ENCODE measurements at regions not wholly inside any gene's neighbourhood (a gene's known extent, or its start where the extent isn't known, plus 50 kb on each side); places are given as distances from the start of the nearest gene placed in this dataset.

DNA sequence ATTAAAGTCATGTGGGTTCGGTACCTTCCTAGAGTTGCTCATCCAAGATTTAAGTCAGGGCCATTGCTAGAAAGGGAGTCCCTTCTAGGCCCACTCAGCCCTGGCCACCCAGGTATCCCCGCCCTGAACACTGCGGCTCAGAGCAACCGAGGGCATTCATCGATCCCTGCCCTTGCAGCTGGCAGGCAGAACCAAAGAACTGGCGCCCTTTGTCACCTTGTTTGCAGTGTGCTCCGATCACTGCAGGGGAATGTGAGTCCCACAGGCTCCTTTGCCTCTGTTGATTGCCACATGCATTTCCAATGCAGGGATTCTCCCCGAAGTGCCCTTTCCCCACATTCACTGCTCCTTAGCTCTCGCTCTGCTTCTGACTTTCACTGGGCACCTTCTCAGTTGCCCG is 108.5 kb downstream of the CMPK2 start:
- H3K27ac ChIP-seq (ENCODE audit: low read depth, low read length) = no peak overlapping the region
- H3K4me2 ChIP-seq (ENCODE audit: low read length) = no peak overlapping the region
- no peaks in the 10 kb centered on the region for H3K9me2 ChIP-seq (ENCODE audit: insufficient read depth)
- no peaks in the 10 kb centered on the region for H3K9me3 ChIP-seq (ENCODE audit: control insufficient read depth in 1 of 2, insufficient read depth in 1 of 2, low read depth in 1 of 2, low read length in 2 of 2)
- CTCF ChIA-PET = no interaction called here
- TF ChIP-seq ELF1 (IDR thresholded peaks at IDR 0.05; ENCODE audit: borderline replicate concordance, low read depth) = no peak
- TF ChIP-seq, protein P1, sequence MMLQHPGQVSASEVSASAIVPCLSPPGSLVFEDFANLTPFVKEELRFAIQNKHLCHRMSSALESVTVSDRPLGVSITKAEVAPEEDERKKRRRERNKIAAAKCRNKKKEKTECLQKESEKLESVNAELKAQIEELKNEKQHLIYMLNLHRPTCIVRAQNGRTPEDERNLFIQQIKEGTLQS (IDR thresholded peaks at IDR 0.05) = no peak
- TF ChIP-seq, protein P2, sequence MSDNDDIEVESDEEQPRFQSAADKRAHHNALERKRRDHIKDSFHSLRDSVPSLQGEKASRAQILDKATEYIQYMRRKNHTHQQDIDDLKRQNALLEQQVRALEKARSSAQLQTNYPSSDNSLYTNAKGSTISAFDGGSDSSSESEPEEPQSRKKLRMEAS (IDR thresholded peaks at IDR 0.05) = no peak
- TF ChIP-seq, protein P3, sequence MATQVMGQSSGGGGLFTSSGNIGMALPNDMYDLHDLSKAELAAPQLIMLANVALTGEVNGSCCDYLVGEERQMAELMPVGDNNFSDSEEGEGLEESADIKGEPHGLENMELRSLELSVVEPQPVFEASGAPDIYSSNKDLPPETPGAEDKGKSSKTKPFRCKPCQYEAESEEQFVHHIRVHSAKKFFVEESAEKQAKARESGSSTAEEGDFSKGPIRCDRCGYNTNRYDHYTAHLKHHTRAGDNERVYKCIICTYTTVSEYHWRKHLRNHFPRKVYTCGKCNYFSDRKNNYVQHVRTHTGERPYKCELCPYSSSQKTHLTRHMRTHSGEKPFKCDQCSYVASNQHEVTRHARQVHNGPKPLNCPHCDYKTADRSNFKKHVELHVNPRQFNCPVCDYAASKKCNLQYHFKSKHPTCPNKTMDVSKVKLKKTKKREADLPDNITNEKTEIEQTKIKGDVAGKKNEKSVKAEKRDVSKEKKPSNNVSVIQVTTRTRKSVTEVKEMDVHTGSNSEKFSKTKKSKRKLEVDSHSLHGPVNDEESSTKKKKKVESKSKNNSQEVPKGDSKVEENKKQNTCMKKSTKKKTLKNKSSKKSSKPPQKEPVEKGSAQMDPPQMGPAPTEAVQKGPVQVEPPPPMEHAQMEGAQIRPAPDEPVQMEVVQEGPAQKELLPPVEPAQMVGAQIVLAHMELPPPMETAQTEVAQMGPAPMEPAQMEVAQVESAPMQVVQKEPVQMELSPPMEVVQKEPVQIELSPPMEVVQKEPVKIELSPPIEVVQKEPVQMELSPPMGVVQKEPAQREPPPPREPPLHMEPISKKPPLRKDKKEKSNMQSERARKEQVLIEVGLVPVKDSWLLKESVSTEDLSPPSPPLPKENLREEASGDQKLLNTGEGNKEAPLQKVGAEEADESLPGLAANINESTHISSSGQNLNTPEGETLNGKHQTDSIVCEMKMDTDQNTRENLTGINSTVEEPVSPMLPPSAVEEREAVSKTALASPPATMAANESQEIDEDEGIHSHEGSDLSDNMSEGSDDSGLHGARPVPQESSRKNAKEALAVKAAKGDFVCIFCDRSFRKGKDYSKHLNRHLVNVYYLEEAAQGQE (IDR thresholded peaks at IDR 0.05; ENCODE audit: low read depth) = no peak
- TF ChIP-seq CBX3 (IDR thresholded peaks at IDR 0.05; ENCODE audit: low read depth) = no peak
- TF ChIP-seq, protein P4, sequence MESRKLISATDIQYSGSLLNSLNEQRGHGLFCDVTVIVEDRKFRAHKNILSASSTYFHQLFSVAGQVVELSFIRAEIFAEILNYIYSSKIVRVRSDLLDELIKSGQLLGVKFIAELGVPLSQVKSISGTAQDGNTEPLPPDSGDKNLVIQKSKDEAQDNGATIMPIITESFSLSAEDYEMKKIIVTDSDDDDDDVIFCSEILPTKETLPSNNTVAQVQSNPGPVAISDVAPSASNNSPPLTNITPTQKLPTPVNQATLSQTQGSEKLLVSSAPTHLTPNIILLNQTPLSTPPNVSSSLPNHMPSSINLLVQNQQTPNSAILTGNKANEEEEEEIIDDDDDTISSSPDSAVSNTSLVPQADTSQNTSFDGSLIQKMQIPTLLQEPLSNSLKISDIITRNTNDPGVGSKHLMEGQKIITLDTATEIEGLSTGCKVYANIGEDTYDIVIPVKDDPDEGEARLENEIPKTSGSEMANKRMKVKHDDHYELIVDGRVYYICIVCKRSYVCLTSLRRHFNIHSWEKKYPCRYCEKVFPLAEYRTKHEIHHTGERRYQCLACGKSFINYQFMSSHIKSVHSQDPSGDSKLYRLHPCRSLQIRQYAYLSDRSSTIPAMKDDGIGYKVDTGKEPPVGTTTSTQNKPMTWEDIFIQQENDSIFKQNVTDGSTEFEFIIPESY (IDR thresholded peaks at IDR 0.05; ENCODE audit: extremely low read depth, insufficient replicate concordance, low read length) = no peak
- no peak for TF ChIP-seq SRF (IDR thresholded peaks at IDR 0.05; ENCODE audit: low read depth)
- no peak for TF ChIP-seq SIN3A (IDR thresholded peaks at IDR 0.05; ENCODE audit: low read depth)
- TF ChIP-seq EGR1 (IDR thresholded peaks at IDR 0.05; ENCODE audit: low read depth) = no peak
- no peak for TF ChIP-seq POLR2A (IDR thresholded peaks at IDR 0.05; ENCODE audit: borderline replicate concordance, extremely low read depth, insufficient read depth, insufficient read length)
- TF ChIP-seq RAD21 (IDR thresholded peaks at IDR 0.05; ENCODE audit: low read depth) = no peak
- TF ChIP-seq ZFX (IDR thresholded peaks at IDR 0.05) = no peak
- TF ChIP-seq, protein P5, sequence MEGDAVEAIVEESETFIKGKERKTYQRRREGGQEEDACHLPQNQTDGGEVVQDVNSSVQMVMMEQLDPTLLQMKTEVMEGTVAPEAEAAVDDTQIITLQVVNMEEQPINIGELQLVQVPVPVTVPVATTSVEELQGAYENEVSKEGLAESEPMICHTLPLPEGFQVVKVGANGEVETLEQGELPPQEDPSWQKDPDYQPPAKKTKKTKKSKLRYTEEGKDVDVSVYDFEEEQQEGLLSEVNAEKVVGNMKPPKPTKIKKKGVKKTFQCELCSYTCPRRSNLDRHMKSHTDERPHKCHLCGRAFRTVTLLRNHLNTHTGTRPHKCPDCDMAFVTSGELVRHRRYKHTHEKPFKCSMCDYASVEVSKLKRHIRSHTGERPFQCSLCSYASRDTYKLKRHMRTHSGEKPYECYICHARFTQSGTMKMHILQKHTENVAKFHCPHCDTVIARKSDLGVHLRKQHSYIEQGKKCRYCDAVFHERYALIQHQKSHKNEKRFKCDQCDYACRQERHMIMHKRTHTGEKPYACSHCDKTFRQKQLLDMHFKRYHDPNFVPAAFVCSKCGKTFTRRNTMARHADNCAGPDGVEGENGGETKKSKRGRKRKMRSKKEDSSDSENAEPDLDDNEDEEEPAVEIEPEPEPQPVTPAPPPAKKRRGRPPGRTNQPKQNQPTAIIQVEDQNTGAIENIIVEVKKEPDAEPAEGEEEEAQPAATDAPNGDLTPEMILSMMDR (IDR thresholded peaks at IDR 0.05 in 2 of 3, conservative IDR thresholded peaks at IDR 0.05 in 1 of 3; ENCODE audit: borderline replicate concordance in 1 of 3, insufficient read depth in 1 of 3, low read depth in 2 of 3, low read length in 2 of 3) = no peak
- TF ChIP-seq JUND (IDR thresholded peaks at IDR 0.05) = no peak
- no peak for TF ChIP-seq EZH2phosphoT487 (IDR thresholded peaks at IDR 0.05; ENCODE audit: borderline replicate concordance)
- TF ChIP-seq SP1 (IDR thresholded peaks at IDR 0.05; ENCODE audit: low read depth) = no peak
- peaks cover 2% of the 10 kb centered on the region; the same call in 1 of the 2 replicates for H3K27me3 ChIP-seq (ENCODE audit: insufficient read depth, low read length)
- H3K79me2 ChIP-seq (ENCODE audit: insufficient read depth, low read length) = no peaks in the 10 kb centered on the region
- H3K9ac ChIP-seq (ENCODE audit: low read length) = no peak overlapping the region
- no peaks in the 10 kb centered on the region for H3K4me1 ChIP-seq (ENCODE audit: control insufficient read depth in 1 of 2, insufficient read depth in 2 of 2, low read length in 2 of 2)
- H3K4me3 ChIP-seq (replicated peaks in 1 of 2; ENCODE audit: low read depth in 1 of 2, low read length in 2 of 2) = no peak overlapping the region
- ATAC-seq (no peak), DNase-seq (ENCODE audit: low read depth, low spot score) (no peak)
- POLR2A ChIA-PET = no interaction called here
- no peaks in the 10 kb centered on the region for H3K36me3 ChIP-seq (ENCODE audit: control insufficient read depth in 1 of 2, insufficient read depth in 2 of 2, low read length in 2 of 2)
- BruUV-seq (replicated peaks) = no TSS peak
- RAD21 ChIA-PET (ENCODE audit: low non-redundant PET in 1 of 2, low total read pairs in 2 of 2, uncharacterized antibody in 2 of 2, unreplicated experiment in 2 of 2) = no interaction called here
- intact Hi-C loops (cut with micrococcal nuclease) = no loop called here
- no peaks in the 10 kb centered on the region for H4K20me1 ChIP-seq (ENCODE audit: insufficient read depth)
- no peak overlapping the region for H2AFZ ChIP-seq (ENCODE audit: low read depth, low read length, poor library complexity, severe bottlenecking)

All from HCT116 (cell line).